ENCODE measurements at regions not wholly inside any gene's neighbourhood (a gene's known extent, or its start where the extent isn't known, plus 50 kb on each side); places are given as distances from the start of the nearest gene placed in this dataset.

DNA sequence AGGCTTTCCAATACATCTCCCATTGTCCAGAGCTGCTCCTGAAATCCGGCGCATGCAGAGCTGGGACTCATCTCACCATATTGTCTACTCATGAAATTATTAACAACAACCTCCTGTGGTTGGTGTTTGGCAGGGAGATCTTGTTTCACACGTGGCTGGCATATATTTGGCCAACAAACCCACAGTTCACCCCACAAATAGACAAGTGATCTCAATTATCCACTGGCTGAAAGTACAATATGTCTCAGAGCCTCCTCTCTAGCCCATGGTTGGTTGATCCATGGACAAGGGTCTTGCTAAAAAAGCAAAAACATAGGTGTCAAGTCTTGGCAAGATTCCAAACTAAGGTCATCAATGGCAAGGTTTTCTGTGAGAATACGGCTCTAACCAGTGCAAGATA lies 386.9 kb downstream of the ETS1 start:
- Histone ChIP-seq H3K79me1 (replicated peaks; ENCODE audit: low read length, poor library complexity, severe bottlenecking) (no peaks in the 10 kb centered on the region), H2BK15ac (ENCODE audit: low read depth, poor library complexity, severe bottlenecking) (no peak overlapping the region), H4K91ac (ENCODE audit: low read length) (no peak overlapping the region), H4K8ac (ENCODE audit: low read length) (no peak overlapping the region), H2BK5ac (ENCODE audit: low read depth, low read length, poor library complexity, severe bottlenecking) (no peak overlapping the region), H2BK120ac (ENCODE audit: low read depth, low read length) (no peak overlapping the region), H3K36me3 (ENCODE audit: control insufficient read depth in 1 of 2, insufficient read depth in 2 of 2, low read depth in 1 of 2, low read length in 2 of 2) (no peaks in the 10 kb centered on the region), H3K14ac (ENCODE audit: low read length in 2 of 2) (no peak overlapping the region), H2AK5ac (ENCODE audit: low read length, severe bottlenecking) (no peak overlapping the region), H3K23ac (ENCODE audit: low read length in 2 of 2) (no peak overlapping the region), H3K4ac (ENCODE audit: low read depth in 1 of 2, low read length in 2 of 2) (no peak overlapping the region), H3K18ac (ENCODE audit: low read depth in 1 of 2, low read length in 2 of 2) (no peak overlapping the region), H3K4me3 (ENCODE audit: insufficient read depth in 1 of 2, low read depth in 1 of 2, low read length in 2 of 2) (no peak overlapping the region), H3K4me1 (ENCODE audit: control insufficient read depth, insufficient read depth, low read depth, low read length) (peaks cover 3% of the 10 kb centered on the region), H3K4me2 (ENCODE audit: low read length, poor library complexity, severe bottlenecking) (no peak overlapping the region), H3K27me3 (ENCODE audit: control insufficient read depth in 1 of 2, insufficient read depth in 1 of 2, low read length in 2 of 2) (no peaks in the 10 kb centered on the region), H3K9me3 (ENCODE audit: control insufficient read depth, low read length) (no peaks in the 10 kb centered on the region), H3K27ac (ENCODE audit: low read length, poor library complexity, severe bottlenecking) (no peak overlapping the region), H3K9ac (ENCODE audit: low read length) (no peak overlapping the region), H2AFZ (ENCODE audit: low read depth, low read length) (no peak overlapping the region), H2BK12ac (ENCODE audit: low read length in 2 of 2) (peak overlapping the region in 1 of 2 experiments; percentile 21)
- no peak for DNase-seq
- WGBS: 95% methylated on average over 4 of the region's 4 CpGs

DNA sequence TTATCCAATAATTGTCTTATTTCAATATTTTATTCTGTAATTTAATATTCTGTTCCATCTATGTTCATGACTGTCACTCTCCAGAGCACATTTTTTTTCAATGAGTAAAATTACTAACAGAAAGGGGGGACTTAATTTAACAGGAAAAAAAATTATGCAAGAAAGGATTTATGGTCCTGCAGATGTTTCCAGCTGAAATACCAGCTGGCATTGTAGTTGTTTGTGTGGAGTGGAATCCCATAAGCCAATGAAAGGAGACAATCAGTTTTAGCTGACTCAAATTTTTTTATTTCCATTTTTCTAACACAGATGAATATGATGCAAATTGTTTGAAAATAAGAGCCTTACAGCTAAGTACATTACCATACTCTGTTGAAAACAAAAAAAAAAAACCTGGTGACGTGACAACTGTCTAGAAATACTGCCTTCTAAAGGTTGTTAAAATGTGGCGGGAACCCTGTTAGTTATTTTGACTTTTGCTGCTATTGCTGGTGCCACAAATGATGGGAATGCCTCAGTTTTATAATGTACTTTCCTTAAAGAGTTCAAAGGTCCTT lies 389.1 kb downstream of the ETS1 start:
- no peak overlapping the region for H3K23ac ChIP-seq (ENCODE audit: low read length in 2 of 2)
- no peak overlapping the region for H3K4ac ChIP-seq (ENCODE audit: low read depth in 1 of 2, low read length in 2 of 2)
- no peak overlapping the region for H2BK120ac ChIP-seq (ENCODE audit: low read depth, low read length)
- no peak overlapping the region for H3K27ac ChIP-seq (ENCODE audit: low read length, poor library complexity, severe bottlenecking)
- WGBS: 100% methylated on average over 1 of the region's 2 CpGs
- H3K9me3 ChIP-seq (ENCODE audit: control insufficient read depth, low read length): no peaks in the 10 kb centered on the region
- H3K18ac ChIP-seq (ENCODE audit: low read depth in 1 of 2, low read length in 2 of 2): no peak overlapping the region
- H2BK5ac ChIP-seq (ENCODE audit: low read depth, low read length, poor library complexity, severe bottlenecking): no peak overlapping the region
- no peak overlapping the region for H4K91ac ChIP-seq (ENCODE audit: low read length)
- no peak for DNase-seq
- peaks cover 3% of the 10 kb centered on the region for H3K4me1 ChIP-seq (ENCODE audit: control insufficient read depth, insufficient read depth, low read depth, low read length)
- H2AFZ ChIP-seq (ENCODE audit: low read depth, low read length): no peak overlapping the region
- H3K4me2 ChIP-seq (ENCODE audit: low read length, poor library complexity, severe bottlenecking): no peak overlapping the region
- H3K14ac ChIP-seq (ENCODE audit: low read length in 2 of 2): no peak overlapping the region
- H3K79me1 ChIP-seq (replicated peaks; ENCODE audit: low read length, poor library complexity, severe bottlenecking): no peaks in the 10 kb centered on the region
- H3K27me3 ChIP-seq (ENCODE audit: control insufficient read depth in 1 of 2, insufficient read depth in 1 of 2, low read length in 2 of 2): no peaks in the 10 kb centered on the region
- no peak overlapping the region for H2AK5ac ChIP-seq (ENCODE audit: low read length, severe bottlenecking)
- H2BK15ac ChIP-seq (ENCODE audit: low read depth, poor library complexity, severe bottlenecking): no peak overlapping the region
- no peak overlapping the region for H4K8ac ChIP-seq (ENCODE audit: low read length)
- no peak overlapping the region for H2BK12ac ChIP-seq (ENCODE audit: low read length in 2 of 2)
- no peak overlapping the region for H3K4me3 ChIP-seq (ENCODE audit: insufficient read depth in 1 of 2, low read depth in 1 of 2, low read length in 2 of 2)
- H3K9ac ChIP-seq (ENCODE audit: low read length): no peak overlapping the region
- no peaks in the 10 kb centered on the region for H3K36me3 ChIP-seq (ENCODE audit: control insufficient read depth in 1 of 2, insufficient read depth in 2 of 2, low read depth in 1 of 2, low read length in 2 of 2)

DNA sequence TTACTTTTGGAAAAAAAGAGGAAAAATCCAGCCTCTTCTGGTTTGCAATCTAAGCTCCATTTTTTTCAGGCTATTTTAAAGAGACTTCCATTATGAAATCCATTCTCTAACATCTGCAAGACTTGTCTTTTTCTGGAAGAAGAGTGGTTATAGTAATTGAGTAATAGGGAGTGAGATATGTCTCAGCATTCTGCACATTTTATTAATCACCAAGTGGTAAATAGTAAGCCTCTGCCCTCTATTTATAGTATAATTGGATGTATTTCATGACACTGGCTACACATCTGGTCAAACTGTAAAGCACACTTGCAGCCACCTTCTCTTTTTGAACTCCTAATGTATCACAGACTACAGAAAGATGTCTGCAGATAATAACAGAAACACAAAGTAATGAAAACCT lies 391.1 kb downstream of the ETS1 start:
- no peak overlapping the region for H3K18ac ChIP-seq (ENCODE audit: low read depth in 1 of 2, low read length in 2 of 2)
- no peak overlapping the region for H2AFZ ChIP-seq (ENCODE audit: low read depth, low read length)

DNA sequence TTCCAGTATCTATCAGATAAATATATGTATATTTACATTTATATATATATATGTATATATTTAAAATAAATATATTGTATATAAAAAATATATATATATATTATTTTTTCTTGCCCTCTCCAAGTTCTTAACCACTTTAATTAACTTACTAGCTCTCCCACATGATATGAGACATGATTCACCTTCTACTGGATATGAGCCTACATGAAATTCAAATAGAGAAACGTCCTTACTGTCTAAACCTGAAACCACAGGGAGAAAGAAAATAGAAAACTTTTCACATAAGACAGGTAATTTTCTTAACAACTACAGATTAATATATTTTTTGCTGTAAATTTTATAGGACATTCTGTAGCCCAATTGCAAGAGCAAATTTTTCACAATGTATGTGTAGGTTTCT lies 391.6 kb downstream of the ETS1 start:
- Histone ChIP-seq H2BK120ac (ENCODE audit: low read depth, low read length) (no peak overlapping the region), H4K91ac (ENCODE audit: low read length) (no peak overlapping the region), H3K14ac (ENCODE audit: low read length in 2 of 2) (no peak overlapping the region), H3K18ac (ENCODE audit: low read depth in 1 of 2, low read length in 2 of 2) (no peak overlapping the region), H3K27ac (ENCODE audit: low read length, poor library complexity, severe bottlenecking) (no peak overlapping the region), H3K9ac (ENCODE audit: low read length) (no peak overlapping the region), H3K23ac (ENCODE audit: low read length in 2 of 2) (no peak overlapping the region), H3K4me3 (ENCODE audit: insufficient read depth in 1 of 2, low read depth in 1 of 2, low read length in 2 of 2) (no peak overlapping the region), H2BK5ac (ENCODE audit: low read depth, low read length, poor library complexity, severe bottlenecking) (no peak overlapping the region), H3K9me3 (ENCODE audit: control insufficient read depth, low read length) (no peaks in the 10 kb centered on the region), H3K4me1 (ENCODE audit: control insufficient read depth, insufficient read depth, low read depth, low read length) (no peaks in the 10 kb centered on the region), H2AFZ (ENCODE audit: low read depth, low read length) (no peak overlapping the region), H3K36me3 (ENCODE audit: control insufficient read depth in 1 of 2, insufficient read depth in 2 of 2, low read depth in 1 of 2, low read length in 2 of 2) (no peaks in the 10 kb centered on the region), H2AK5ac (ENCODE audit: low read length, severe bottlenecking) (no peak overlapping the region), H3K4me2 (ENCODE audit: low read length, poor library complexity, severe bottlenecking) (no peak overlapping the region), H3K4ac (ENCODE audit: low read depth in 1 of 2, low read length in 2 of 2) (no peak overlapping the region), H3K27me3 (ENCODE audit: control insufficient read depth in 1 of 2, insufficient read depth in 1 of 2, low read length in 2 of 2) (no peaks in the 10 kb centered on the region), H2BK15ac (ENCODE audit: low read depth, poor library complexity, severe bottlenecking) (no peak overlapping the region), H3K79me1 (replicated peaks; ENCODE audit: low read length, poor library complexity, severe bottlenecking) (no peaks in the 10 kb centered on the region), H2BK12ac (ENCODE audit: low read length in 2 of 2) (no peak overlapping the region), H4K8ac (ENCODE audit: low read length) (no peak overlapping the region)
- no peak for DNase-seq
- WGBS: 80% methylated on average over 1 of the region's 1 CpG

More for the DNA sequence above, 391.1 kb downstream of the ETS1 start:
- H3K27me3 ChIP-seq (ENCODE audit: control insufficient read depth in 1 of 2, insufficient read depth in 1 of 2, low read length in 2 of 2): no peaks in the 10 kb centered on the region
- no peak overlapping the region for H3K4me3 ChIP-seq (ENCODE audit: insufficient read depth in 1 of 2, low read depth in 1 of 2, low read length in 2 of 2)
- no peaks in the 10 kb centered on the region for H3K79me1 ChIP-seq (replicated peaks; ENCODE audit: low read length, poor library complexity, severe bottlenecking)
- no peak overlapping the region for H3K23ac ChIP-seq (ENCODE audit: low read length in 2 of 2)
- no peak overlapping the region for H2AK5ac ChIP-seq (ENCODE audit: low read length, severe bottlenecking)
- H3K4ac ChIP-seq (ENCODE audit: low read depth in 1 of 2, low read length in 2 of 2): no peak overlapping the region
- no peak for DNase-seq
- no peak overlapping the region for H2BK120ac ChIP-seq (ENCODE audit: low read depth, low read length)
- no peak overlapping the region for H3K14ac ChIP-seq (ENCODE audit: low read length in 2 of 2)
- H3K4me1 ChIP-seq (ENCODE audit: control insufficient read depth, insufficient read depth, low read depth, low read length): no peaks in the 10 kb centered on the region
- H2BK5ac ChIP-seq (ENCODE audit: low read depth, low read length, poor library complexity, severe bottlenecking): no peak overlapping the region
- no peak overlapping the region for H4K8ac ChIP-seq (ENCODE audit: low read length)
- no peak overlapping the region for H2BK15ac ChIP-seq (ENCODE audit: low read depth, poor library complexity, severe bottlenecking)
- H3K4me2 ChIP-seq (ENCODE audit: low read length, poor library complexity, severe bottlenecking): no peak overlapping the region
- H3K9ac ChIP-seq (ENCODE audit: low read length): no peak overlapping the region
- H2BK12ac ChIP-seq (ENCODE audit: low read length in 2 of 2): no peak overlapping the region
- H4K91ac ChIP-seq (ENCODE audit: low read length): no peak overlapping the region
- H3K9me3 ChIP-seq (ENCODE audit: control insufficient read depth, low read length): no peaks in the 10 kb centered on the region
- H3K27ac ChIP-seq (ENCODE audit: low read length, poor library complexity, severe bottlenecking): no peak overlapping the region
- H3K36me3 ChIP-seq (ENCODE audit: control insufficient read depth in 1 of 2, insufficient read depth in 2 of 2, low read depth in 1 of 2, low read length in 2 of 2): no peaks in the 10 kb centered on the region

Measured in mesenchymal stem cell (in vitro differentiated cells and primary cell).